ENCODE measurements at regions not wholly inside any gene's neighbourhood (a gene's known extent, or its start where the extent isn't known, plus 50 kb on each side); places are given as distances from the start of the nearest gene placed in this dataset.

GRCh38 chr4:38189445-38189844 is 229.2 kb downstream of the PTTG2 start:
- peak; percentile 80 for DNase-seq

- peak; percentile 85 for DNase-seq
These were observed 230.6 kb downstream of the PTTG2 start for GRCh38 chr4:38190717-38191178.

- no peak for DNase-seq
These were observed 232.3 kb downstream of the PTTG2 start for GRCh38 chr4:38192516-38192915.

- DNase-seq = no peak
These were observed 233.2 kb downstream of the PTTG2 start for GRCh38 chr4:38193236-38193863.

GRCh38 chr4:38194047-38194602 is 233.9 kb downstream of the PTTG2 start:
- DNase-seq = no peak

GRCh38 chr4:38195486-38195885 is 235.3 kb downstream of the PTTG2 start:
- DNase-seq = no peak

- DNase-seq = no peak
These were observed 235.7 kb downstream of the PTTG2 start for GRCh38 chr4:38195911-38196310.

GRCh38 chr4:38202242-38202641 is 242.0 kb downstream of the PTTG2 start:
- DNase-seq = no peak

GRCh38 chr4:38203609-38204008 is 243.4 kb downstream of the PTTG2 start:
- no peak for DNase-seq

GRCh38 chr4:38204339-38205035 is 244.3 kb downstream of the PTTG2 start:
- no peak for DNase-seq

GRCh38 chr4:38205261-38205660 is 245.1 kb downstream of the PTTG2 start:
- no peak for DNase-seq

- no peak for DNase-seq
These were observed 246.9 kb downstream of the PTTG2 start for GRCh38 chr4:38207110-38207457.

GRCh38 chr4:38209654-38210053 is 249.5 kb downstream of the PTTG2 start:
- no peak for DNase-seq

- peak; percentile 26 for DNase-seq
These were observed 250.4 kb downstream of the PTTG2 start for GRCh38 chr4:38210396-38211114.

- DNase-seq = no peak
These were observed 251.7 kb downstream of the PTTG2 start for GRCh38 chr4:38211885-38212284.

GRCh38 chr4:38213083-38213805 is 253.0 kb downstream of the PTTG2 start:
- DNase-seq = no peak

GRCh38 chr4:38222892-38223291 is 262.7 kb downstream of the PTTG2 start:
- no peak for DNase-seq

GRCh38 chr4:38223306-38223705 is 263.1 kb downstream of the PTTG2 start:
- DNase-seq = no peak

- DNase-seq = no peak
These were observed 263.6 kb downstream of the PTTG2 start for GRCh38 chr4:38223782-38224236.

GRCh38 chr4:38224850-38225249 is 264.7 kb downstream of the PTTG2 start:
- DNase-seq = no peak

- no peak for DNase-seq
These were observed 266.0 kb downstream of the PTTG2 start for GRCh38 chr4:38226170-38226569.

- no peak for DNase-seq
These were observed 270.1 kb downstream of the PTTG2 start for GRCh38 chr4:38230121-38230801.
